MCF 10A (cell line): ENCODE measurements at regions not wholly inside any gene's neighbourhood (a gene's known extent, or its start where the extent isn't known, plus 50 kb on each side); places are given as distances from the start of the nearest gene placed in this dataset.

Experiments used
- BruUV-seq: library from RNA; stranded (reverse); fragments of 400-500 nt; replicated peaks from 2 replicates; lab custom pipeline; 2021; lab: Mats Ljungman, UMichigan
- CTCF ChIA-PET: fragments of 300-600 bp; sonication (Branson Sonifier 250); formaldehyde crosslinking; extraction: SDS; loops from one replicate; lab custom pipeline; 2021; ENCODE audit warnings: antibody characterized with exemption, inconsistent platforms; lab: Yijun Ruan, JAX
- POLR2A ChIA-PET: fragments of 300-600, 350-650 bp; sonication (Branson Sonifier 250); formaldehyde crosslinking; extraction: SDS; loops from one replicate; lab custom pipeline; 2020; ENCODE audit warnings: antibody characterized with exemption, inconsistent platforms; lab: Yijun Ruan, JAX
- DNase-seq: peaks from one replicate; pipeline ENCODE4 v3.0.0-alpha.2; 2018; ENCODE audit not compliant: unreplicated experiment
- H3K27ac Mint-ChIP-seq: one replicate; pipeline ENCODE4 v1.8.0; 2022; ENCODE audit warnings: mild to moderate bottlenecking, low read depth, mixed read lengths; ENCODE audit not compliant: unreplicated experiment
- H3K27me3 Mint-ChIP-seq: one replicate; pipeline ENCODE4 v1.8.0; 2022; ENCODE audit warnings: mixed read lengths; ENCODE audit not compliant: insufficient read depth, unreplicated experiment
- H3K36me3 Mint-ChIP-seq: one replicate; pipeline ENCODE4 v1.8.0; 2022; ENCODE audit warnings: mild to moderate bottlenecking, moderate library complexity, mixed read lengths; ENCODE audit not compliant: insufficient read depth, unreplicated experiment
- H3K4me1 Mint-ChIP-seq: one replicate; pipeline ENCODE4 v1.8.0; 2022; ENCODE audit warnings: mixed read lengths; ENCODE audit not compliant: insufficient read depth, unreplicated experiment
- H3K4me3 Mint-ChIP-seq: one replicate; pipeline ENCODE4 v1.8.0; 2022; ENCODE audit warnings: mild to moderate bottlenecking, moderate library complexity, mixed read lengths; ENCODE audit not compliant: unreplicated experiment
- H3K9me3 Mint-ChIP-seq: one replicate; pipeline ENCODE4 v1.8.0; 2022; ENCODE audit warnings: mixed read lengths; ENCODE audit not compliant: unreplicated experiment
- CTCF ChIP-seq: fragments of 200-600 bp; IDR thresholded peaks from one replicate; pipeline ENCODE4 v1.8.0; 2022; ENCODE audit warnings: antibody characterized with exemption, mild to moderate bottlenecking; ENCODE audit not compliant: unreplicated experiment
- intact Hi-C: fragments of 100-400 bp; cut with micrococcal nuclease; formaldehyde crosslinking; loops from 2 replicates; pipeline ENCODE4 v1.14.1; 2022

- no peak overlapping the region for H3K27ac Mint-ChIP-seq
- H3K36me3 Mint-ChIP-seq: no peaks in the 10 kb centered on the region
- intact Hi-C loops: no loop called here
- POLR2A ChIA-PET: no interaction called here
- CTCF ChIA-PET: no interaction called here
- no TSS peak for BruUV-seq
- no peak for TF ChIP-seq CTCF
- H3K4me1 Mint-ChIP-seq: no peaks in the 10 kb centered on the region
- no peaks in the 10 kb centered on the region for H3K27me3 Mint-ChIP-seq
- H3K4me3 Mint-ChIP-seq: no peak overlapping the region
- no peaks in the 10 kb centered on the region for H3K9me3 Mint-ChIP-seq
- no peak for DNase-seq
These were observed 547.3 kb downstream of the TAF11L14 start for GRCh38 chr5:18181575-18181974.

- intact Hi-C loops: no loop called here
- H3K4me1 Mint-ChIP-seq: peaks cover 7% of the 10 kb centered on the region
- peaks cover 11% of the 10 kb centered on the region for H3K9me3 Mint-ChIP-seq
- no peak overlapping the region for H3K4me3 Mint-ChIP-seq
- no TSS peak for BruUV-seq
- CTCF ChIA-PET: interaction anchor here (0.6 to 1.2 kb wide), 3 partner anchors 13 to 980 kb away, joined by 3 read pairs; no protein-coding TSS in a partner anchor
- H3K27ac Mint-ChIP-seq: peak overlapping the region; percentile 62
- POLR2A ChIA-PET: interaction anchor here (1.1 to 1.2 kb wide), 2 partner anchors 10 to 74 kb away, joined by 3 read pairs; no protein-coding TSS in a partner anchor
- no peaks in the 10 kb centered on the region for H3K27me3 Mint-ChIP-seq
- no peaks in the 10 kb centered on the region for H3K36me3 Mint-ChIP-seq
- no peak for DNase-seq
- no peak for TF ChIP-seq CTCF
These were observed 561.6 kb downstream of the TAF11L14 start for GRCh38 chr5:18195910-18196309.

GRCh38 chr5:18197734-18198133 is 563.5 kb downstream of the TAF11L14 start:
- BruUV-seq: no TSS peak
- POLR2A ChIA-PET: no interaction called here

GRCh38 chr5:18202164-18202563 is 567.9 kb downstream of the TAF11L14 start:
- BruUV-seq: no TSS peak
- Mint-ChIP-seq H3K4me1 (peaks cover 6% of the 10 kb centered on the region), H3K27ac (peak overlapping the region; percentile 57), H3K36me3 (no peaks in the 10 kb centered on the region), H3K27me3 (no peaks in the 10 kb centered on the region), H3K4me3 (no peak overlapping the region), H3K9me3 (peaks cover 7% of the 10 kb centered on the region)
- ChIA-PET POLR2A (interaction anchor here (1.1 kb wide), 1 partner anchor 11 kb away, joined by 3 read pairs; no protein-coding TSS in a partner anchor), CTCF (interaction anchor here (0.7 kb wide), 1 partner anchor 78 kb away, joined by 4 read pairs; no protein-coding TSS in a partner anchor)
- intact Hi-C loops: loop anchor here (5.0 kb wide), 1 partner anchor 70 kb away; no protein-coding TSS in a partner anchor
- peak; percentile 27 for DNase-seq
- no peak for TF ChIP-seq CTCF

More at GRCh38 chr5:18197734-18198133, 563.5 kb downstream of the TAF11L14 start:
- DNase-seq: no peak
- no peak overlapping the region for H3K4me3 Mint-ChIP-seq
- no peak for TF ChIP-seq CTCF
- peaks cover 13% of the 10 kb centered on the region for H3K4me1 Mint-ChIP-seq
- H3K27ac Mint-ChIP-seq: no peak overlapping the region
- CTCF ChIA-PET: no interaction called here
- intact Hi-C loops: no loop called here
- H3K36me3 Mint-ChIP-seq: no peaks in the 10 kb centered on the region
- H3K9me3 Mint-ChIP-seq: peaks cover 11% of the 10 kb centered on the region
- no peaks in the 10 kb centered on the region for H3K27me3 Mint-ChIP-seq
